Inflammatory macrophage treated with lipopolysaccharide for 1 hour (primary cell): ENCODE measurements at regions not wholly inside any gene's neighbourhood (a gene's known extent, or its start where the extent isn't known, plus 50 kb on each side); places are given as distances from the start of the nearest gene placed in this dataset.

Experiments
- DNase-seq, 2 donors: peaks; one replicate each; pipeline ENCODE4 v3.0.0-alpha.2; 2020 to 2022

GRCh38 chr18:56066524-56067213 lies 478.7 kb upstream of the TCF4 start:
- no peak for DNase-seq

- DNase-seq: no peak
These were observed 477.1 kb upstream of the TCF4 start for GRCh38 chr18:56065086-56065485.

- no peak for DNase-seq
These were observed 474.9 kb upstream of the TCF4 start for GRCh38 chr18:56062931-56063330.

GRCh38 chr18:56060967-56061541 lies 473.1 kb upstream of the TCF4 start:
- DNase-seq: no peak

GRCh38 chr18:56052202-56052601 lies 464.2 kb upstream of the TCF4 start:
- no peak for DNase-seq

GRCh38 chr18:56044239-56044638 lies 456.2 kb upstream of the TCF4 start:
- DNase-seq: no peak

GRCh38 chr18:56043641-56044061 lies 455.7 kb upstream of the TCF4 start:
- no peak for DNase-seq

- no peak for DNase-seq
These were observed 455.0 kb upstream of the TCF4 start for GRCh38 chr18:56042915-56043536.

- DNase-seq: no peak
These were observed 450.4 kb upstream of the TCF4 start for GRCh38 chr18:56038171-56039030.

GRCh38 chr18:56036741-56037140 lies 448.7 kb upstream of the TCF4 start:
- DNase-seq: no peak

- DNase-seq: no peak
These were observed 447.6 kb upstream of the TCF4 start for GRCh38 chr18:56035546-56035945.

- DNase-seq: no peak
These were observed 447.0 kb upstream of the TCF4 start for GRCh38 chr18:56034949-56035348.

- no peak for DNase-seq
These were observed 442.1 kb upstream of the TCF4 start for GRCh38 chr18:56030060-56030459.

- DNase-seq: no peak
These were observed 440.5 kb upstream of the TCF4 start for GRCh38 chr18:56028514-56028913.

- DNase-seq: no peak
These were observed 438.5 kb upstream of the TCF4 start for GRCh38 chr18:56026509-56026908.

- no peak for DNase-seq
These were observed 433.8 kb upstream of the TCF4 start for GRCh38 chr18:56021809-56022195.

- no peak for DNase-seq
These were observed 433.3 kb upstream of the TCF4 start for GRCh38 chr18:56021136-56021808.

- DNase-seq: no peak
These were observed 431.9 kb upstream of the TCF4 start for GRCh38 chr18:56019908-56020307.

- DNase-seq: no peak
These were observed 431.2 kb upstream of the TCF4 start for GRCh38 chr18:56019156-56019555.

- DNase-seq: no peak
These were observed 421.4 kb upstream of the TCF4 start for GRCh38 chr18:56009411-56009810.

- no peak for DNase-seq
These were observed 415.7 kb upstream of the TCF4 start for GRCh38 chr18:56003720-56004088.

GRCh38 chr18:56003009-56003719 lies 415.2 kb upstream of the TCF4 start:
- no peak for DNase-seq
